ENCODE measurements at regions not wholly inside any gene's neighbourhood (a gene's known extent, or its start where the extent isn't known, plus 50 kb on each side); places are given as distances from the start of the nearest gene placed in this dataset.
A peak's percentile ranks its signal among the peaks of the same experiment; 100 is the strongest.

GRCh38 chr1:185608177-185608576 lies 126.0 kb upstream of the HMCN1 start:
- peak; percentile 15 for DNase-seq (ENCODE audit: low read depth)
- TF ChIP-seq, protein P1, sequence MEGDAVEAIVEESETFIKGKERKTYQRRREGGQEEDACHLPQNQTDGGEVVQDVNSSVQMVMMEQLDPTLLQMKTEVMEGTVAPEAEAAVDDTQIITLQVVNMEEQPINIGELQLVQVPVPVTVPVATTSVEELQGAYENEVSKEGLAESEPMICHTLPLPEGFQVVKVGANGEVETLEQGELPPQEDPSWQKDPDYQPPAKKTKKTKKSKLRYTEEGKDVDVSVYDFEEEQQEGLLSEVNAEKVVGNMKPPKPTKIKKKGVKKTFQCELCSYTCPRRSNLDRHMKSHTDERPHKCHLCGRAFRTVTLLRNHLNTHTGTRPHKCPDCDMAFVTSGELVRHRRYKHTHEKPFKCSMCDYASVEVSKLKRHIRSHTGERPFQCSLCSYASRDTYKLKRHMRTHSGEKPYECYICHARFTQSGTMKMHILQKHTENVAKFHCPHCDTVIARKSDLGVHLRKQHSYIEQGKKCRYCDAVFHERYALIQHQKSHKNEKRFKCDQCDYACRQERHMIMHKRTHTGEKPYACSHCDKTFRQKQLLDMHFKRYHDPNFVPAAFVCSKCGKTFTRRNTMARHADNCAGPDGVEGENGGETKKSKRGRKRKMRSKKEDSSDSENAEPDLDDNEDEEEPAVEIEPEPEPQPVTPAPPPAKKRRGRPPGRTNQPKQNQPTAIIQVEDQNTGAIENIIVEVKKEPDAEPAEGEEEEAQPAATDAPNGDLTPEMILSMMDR (IDR thresholded peaks at IDR 0.05; ENCODE audit: insufficient read depth, low read depth, low read length) = no peak

DNA sequence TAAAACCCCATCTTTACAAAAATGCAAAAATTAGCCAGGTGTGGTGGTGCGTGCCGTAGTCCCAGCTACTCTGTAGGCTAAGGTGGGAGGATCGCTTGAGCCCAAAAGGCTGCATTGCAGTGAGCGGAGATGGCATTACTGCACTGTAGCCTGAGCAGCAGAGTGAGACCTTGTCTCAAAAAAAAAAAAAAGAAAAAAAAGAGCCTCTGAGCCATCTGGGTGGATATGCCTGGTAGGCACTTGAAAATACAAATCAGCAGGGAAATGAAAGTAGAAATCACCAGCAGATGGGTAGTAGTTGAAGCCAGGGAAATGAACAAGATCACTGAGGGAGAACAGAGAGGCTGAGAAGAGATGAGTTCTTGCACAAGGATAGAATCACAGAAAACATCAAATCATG lies 131.0 kb upstream of the HMCN1 start:
- DNase-seq (ENCODE audit: low read depth) = no peak
- H3K4me3 ChIP-seq (ENCODE audit: low read depth, low read length) = no peak overlapping the region

More at GRCh38 chr1:185608177-185608576, 126.0 kb upstream of the HMCN1 start:
- H3K4me3 ChIP-seq (ENCODE audit: low read depth, low read length) = no peak overlapping the region

GRCh38 chr1:185601189-185601588 lies 133.0 kb upstream of the HMCN1 start:
- TF ChIP-seq, protein P1 (IDR thresholded peaks at IDR 0.05; ENCODE audit: insufficient read depth, low read depth, low read length) = no peak

More for the DNA sequence above, 131.0 kb upstream of the HMCN1 start:
- TF ChIP-seq, protein P1 (IDR thresholded peaks at IDR 0.05; ENCODE audit: insufficient read depth, low read depth, low read length) = no peak

GRCh38 chr1:185600641-185601040 lies 133.6 kb upstream of the HMCN1 start:
- TF ChIP-seq, protein P1 (IDR thresholded peaks at IDR 0.05; ENCODE audit: insufficient read depth, low read depth, low read length) = no peak
- no peak for DNase-seq (ENCODE audit: low read depth)
- H3K4me3 ChIP-seq (ENCODE audit: low read depth, low read length) = no peak overlapping the region

More at GRCh38 chr1:185601189-185601588, 133.0 kb upstream of the HMCN1 start:
- no peak overlapping the region for H3K4me3 ChIP-seq (ENCODE audit: low read depth, low read length)
- no peak for DNase-seq (ENCODE audit: low read depth)

- no peak for DNase-seq (ENCODE audit: low read depth)
- H3K4me3 ChIP-seq (ENCODE audit: low read depth, low read length) = no peak overlapping the region
- TF ChIP-seq, protein P1 (IDR thresholded peaks at IDR 0.05; ENCODE audit: insufficient read depth, low read depth, low read length) = no peak
Measured at GRCh38 chr1:185598332-185598731, 135.9 kb upstream of the HMCN1 start.

DNA sequence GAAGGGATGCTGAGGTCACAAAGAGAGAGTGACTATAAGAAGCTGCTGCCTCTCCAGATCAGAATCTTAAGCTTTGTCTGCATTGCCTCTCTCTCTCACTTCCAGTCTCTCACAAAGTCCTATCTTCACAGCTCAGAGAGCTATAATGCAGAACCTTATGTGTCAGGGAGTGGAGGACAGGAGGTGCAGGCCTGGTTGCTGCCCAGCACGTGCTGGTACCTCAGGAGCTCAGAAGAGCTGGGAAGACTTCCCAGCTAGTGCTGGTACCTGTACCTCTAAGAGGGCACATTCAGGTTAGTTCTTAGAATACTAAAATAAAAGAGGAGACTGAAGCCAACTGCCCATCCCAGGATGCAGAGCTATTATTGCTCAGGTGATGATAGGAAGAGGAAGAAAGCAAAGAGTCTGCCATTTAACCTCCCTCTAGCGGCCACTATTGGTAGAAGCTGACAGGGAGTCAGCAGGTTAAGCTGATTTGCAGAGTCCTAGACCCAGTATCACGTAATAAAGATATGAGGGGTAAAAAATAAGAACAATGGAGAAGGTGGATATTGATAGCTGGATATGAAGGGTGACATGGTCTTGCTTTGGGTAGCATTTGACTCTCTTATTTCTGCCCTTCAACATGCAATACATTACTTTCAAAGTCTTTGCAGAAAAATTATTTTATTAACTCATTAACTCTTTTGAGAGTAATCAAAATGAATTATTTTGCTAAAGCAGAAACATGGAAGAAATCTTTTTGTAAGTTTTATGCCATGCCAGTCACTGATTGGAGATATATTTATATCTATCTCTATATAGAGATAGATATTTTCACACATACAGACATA lies 138.1 kb upstream of the HMCN1 start:
- H3K4me3 ChIP-seq (ENCODE audit: low read depth, low read length) = no peak overlapping the region
- TF ChIP-seq, protein P1 (IDR thresholded peaks at IDR 0.05; ENCODE audit: insufficient read depth, low read depth, low read length) = peak; percentile 73
- peak; percentile 34 for DNase-seq (ENCODE audit: low read depth)
